CD14-positive monocyte (primary cell): ENCODE measurements at regions not wholly inside any gene's neighbourhood (a gene's known extent, or its start where the extent isn't known, plus 50 kb on each side); places are given as distances from the start of the nearest gene placed in this dataset.

Experiments used
- DNase-seq, 3 donors: peaks; one replicate each; pipeline ENCODE4 v3.0.0-alpha.2; 2011 to 2022
- H2AFZ ChIP-seq: 2 replicates; pipeline ENCODE4 v1.6.0; 2012; ENCODE audit warnings: mild to moderate bottlenecking, low read depth, low read length, inconsistent platforms; ENCODE audit not compliant: insufficient read depth, poor library complexity, severe bottlenecking
- H3K27ac ChIP-seq, 2 donors: 1 replicate in 1 of 2; 2 replicates in 1 of 2; pipeline ENCODE4 v1.5.1; 2012 to 2013; ENCODE audit warnings: low read length in 2 of 2, control low read depth in 1 of 2, inconsistent platforms in 1 of 2, low read depth in 1 of 2, mild to moderate bottlenecking in 1 of 2
- H3K27me3 ChIP-seq, 2 donors: one replicate each; pipeline versions ENCODE4 v1.6.0 to v1.6.1; 2011 to 2013; ENCODE audit warnings: low read length in 2 of 2; ENCODE audit not compliant: control insufficient read depth in 2 of 2, insufficient read depth in 2 of 2
- H3K36me3 ChIP-seq, 2 donors: replicated peaks in 1 of 2; 1 replicate in 1 of 2; 2 replicates in 1 of 2; pipeline versions ENCODE4 v1.5.1 to v1.6.1; 2012 to 2013; ENCODE audit warnings: low read length in 2 of 2, control low read depth in 1 of 2, inconsistent platforms in 1 of 2, mild to moderate bottlenecking in 1 of 2; ENCODE audit not compliant: insufficient read depth in 2 of 2, control insufficient read depth in 1 of 2
- H3K4me1 ChIP-seq, 2 donors: 1 replicate in 1 of 2; 2 replicates in 1 of 2; pipeline versions ENCODE4 v1.5.1 to v1.6.1; 2012 to 2013; ENCODE audit warnings: low read length in 2 of 2, control low read depth in 1 of 2, inconsistent platforms in 1 of 2, mild to moderate bottlenecking in 1 of 2, moderate library complexity in 1 of 2; ENCODE audit not compliant: insufficient read depth in 2 of 2, control insufficient read depth in 1 of 2
- H3K4me2 ChIP-seq: replicated peaks from 2 replicates; pipeline ENCODE3; 2012; ENCODE audit warnings: low read length, moderate library complexity, mild to moderate bottlenecking; ENCODE audit not compliant: poor library complexity, severe bottlenecking; ENCODE audit errors: extremely low read depth
- H3K4me3 ChIP-seq, 3 experiments: fragments of 200-600 bp in 1 of 3; sonication (generic) in 1 of 3; replicated peaks in 1 of 3; 1 replicate in 2 of 3; 2 replicates in 1 of 3; pipeline ENCODE4 v1.5.1; 2011 to 2013; ENCODE audit warnings: low read length in 3 of 3, mild to moderate bottlenecking in 3 of 3, control low read depth in 2 of 3, low read depth in 2 of 3, inconsistent platforms in 1 of 3, moderate library complexity in 1 of 3
- H3K79me2 ChIP-seq: 2 replicates; pipeline ENCODE4 v1.6.0; 2012; ENCODE audit warnings: mild to moderate bottlenecking, control low read depth, inconsistent platforms, low read length, moderate library complexity; ENCODE audit not compliant: insufficient read depth
- H3K9ac ChIP-seq: 2 replicates; pipeline ENCODE4 v1.6.0; 2017; ENCODE audit warnings: low read length, mild to moderate bottlenecking; ENCODE audit not compliant: insufficient read depth, poor library complexity, severe bottlenecking
- H3K9me3 ChIP-seq, 2 donors: replicated peaks in 1 of 2; 1 replicate in 1 of 2; 2 replicates in 1 of 2; pipeline versions ENCODE4 v1.5.1 to v1.6.1; 2012 to 2013; ENCODE audit warnings: low read length in 2 of 2, control low read depth in 1 of 2; ENCODE audit not compliant: control insufficient read depth in 1 of 2, insufficient read depth in 1 of 2
- H4K20me1 ChIP-seq: 2 replicates; pipeline ENCODE4 v1.6.0; 2012; ENCODE audit warnings: mild to moderate bottlenecking, low read length, control low read depth, moderate library complexity; ENCODE audit not compliant: insufficient read depth
- H3K27ac Mint-ChIP-seq, 7 donors: one replicate each; pipeline ENCODE4 v1.8.0; 2020; ENCODE audit warnings: mild to moderate bottlenecking in 7 of 7, mixed read lengths in 7 of 7, moderate library complexity in 6 of 7, inconsistent platforms in 2 of 7
- H3K27me3 Mint-ChIP-seq, 3 donors: one replicate each; pipeline ENCODE4 v1.8.0; 2021 to 2022; ENCODE audit warnings: low read depth in 3 of 3, mild to moderate bottlenecking in 3 of 3, mixed read lengths in 3 of 3, moderate library complexity in 3 of 3, inconsistent platforms in 1 of 3
- H3K36me3 Mint-ChIP-seq, 2 donors: one replicate each; pipeline ENCODE4 v1.8.0; 2020; ENCODE audit warnings: mixed read lengths in 2 of 2, inconsistent platforms in 1 of 2, mild to moderate bottlenecking in 1 of 2
- H3K4me1 Mint-ChIP-seq: one replicate; pipeline ENCODE4 v1.8.0; 2020; ENCODE audit warnings: mild to moderate bottlenecking, mixed read lengths
- H3K4me3 Mint-ChIP-seq, 2 donors: one replicate each; pipeline ENCODE4 v1.8.0; 2020; ENCODE audit warnings: mild to moderate bottlenecking in 2 of 2, mixed read lengths in 2 of 2, moderate library complexity in 1 of 2
- H3K9me3 Mint-ChIP-seq, 7 donors: one replicate each; pipeline ENCODE4 v1.8.0; 2020 to 2022; ENCODE audit warnings: mixed read lengths in 7 of 7, mild to moderate bottlenecking in 6 of 7, moderate library complexity in 6 of 7, inconsistent platforms in 2 of 7
- WGBS: methylation state at CpG from one replicate; pipeline ENCODE4 v1.1.5; 2013; ENCODE audit warnings: missing lambda C conversion rate; ENCODE audit not compliant: insufficient coverage; 5-methylcytosine and 5-hydroxymethylcytosine counted together
- intact Hi-C, 2 donors: fragments of 100-400 bp; cut with micrococcal nuclease; formaldehyde crosslinking; loops; one replicate each; pipeline versions ENCODE4 v1.15.0 to v1.15.1; 2023
- TF ChIP-seq, protein P1 (sequence below): fragments of 200-600 bp; IDR thresholded peaks from one replicate; pipeline ENCODE4 v1.8.0; 2022; ENCODE audit warnings: antibody characterized with exemption, mild to moderate bottlenecking

DNA sequence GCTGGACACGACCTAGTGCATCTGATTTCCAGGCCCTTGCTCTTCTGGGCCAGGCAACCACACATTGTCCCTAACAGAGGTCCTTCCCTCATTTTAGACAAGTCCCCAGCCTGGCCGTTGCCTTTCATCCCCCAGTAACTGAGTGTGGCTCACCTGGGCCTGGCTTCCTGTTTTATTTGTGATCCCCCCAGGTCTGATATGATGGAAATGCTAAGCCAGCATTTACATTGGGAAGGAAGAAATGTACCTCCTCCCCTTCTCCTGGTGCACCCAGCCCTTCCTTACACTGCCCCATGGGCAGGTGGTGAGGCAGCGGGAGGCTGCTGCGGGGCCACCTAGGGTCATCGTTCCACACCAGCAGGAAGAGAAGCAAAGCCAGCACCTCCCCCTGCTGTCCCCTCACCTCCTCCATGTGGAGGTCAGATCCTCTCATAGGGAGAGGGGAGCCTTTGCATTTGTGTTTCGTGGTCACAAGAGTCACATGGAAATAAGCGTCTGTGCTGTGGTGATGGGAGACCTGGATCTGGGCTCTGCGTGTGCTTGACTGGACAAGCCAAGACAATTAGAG is 108.8 kb downstream of the GLRX3 start:
- H3K9me3 Mint-ChIP-seq = peaks cover 24 to 60% (median 40%) of the 10 kb centered on the region in 7 donors

DNA sequence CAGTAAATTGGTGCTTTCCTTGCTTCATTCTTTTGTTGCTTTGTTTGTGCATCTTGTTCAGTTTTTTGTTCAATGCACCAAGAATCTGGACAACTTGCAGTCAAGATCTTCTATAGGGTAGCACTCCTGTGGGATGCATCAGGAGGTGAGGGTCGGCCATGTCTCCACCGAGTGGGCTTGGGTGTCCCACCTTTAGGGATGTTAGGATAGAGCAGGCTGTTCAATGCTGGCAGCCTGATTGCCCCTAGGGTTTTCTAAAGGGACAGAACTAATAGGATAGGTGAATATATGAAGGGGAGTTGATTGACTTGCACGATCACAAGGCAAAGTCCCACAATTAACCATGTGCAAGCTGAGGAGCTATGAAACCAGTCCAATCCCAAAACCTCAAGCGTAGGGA is 109.9 kb downstream of the GLRX3 start:
- Histone ChIP-seq H2AFZ (no peak overlapping the region), H3K4me3 (no peak overlapping the region), H4K20me1 (no peaks in the 10 kb centered on the region), H3K27me3 (peaks cover 14 to 30% of the 10 kb centered on the region in 2 donors), H3K4me1 (peaks cover 0 to 12% of the 10 kb centered on the region in 2 donors), H3K36me3 (no peaks in the 10 kb centered on the region), H3K27ac (no peak overlapping the region), H3K79me2 (no peaks in the 10 kb centered on the region), H3K9ac (no peak overlapping the region), H3K4me2 (no peak overlapping the region), H3K9me3 (peaks cover 42 to 44% of the 10 kb centered on the region in 2 donors)
- Mint-ChIP-seq H3K27me3 (peaks cover 22 to 47% (median 31%) of the 10 kb centered on the region in 3 donors), H3K4me3 (no peak overlapping the region), H3K36me3 (no peaks in the 10 kb centered on the region), H3K27ac (no peak overlapping the region), H3K4me1 (peaks cover 16% of the 10 kb centered on the region), H3K9me3 (peaks cover 22 to 55% (median 38%) of the 10 kb centered on the region in 7 donors)
- intact Hi-C loops = no loop called here
- TF ChIP-seq, protein P1, sequence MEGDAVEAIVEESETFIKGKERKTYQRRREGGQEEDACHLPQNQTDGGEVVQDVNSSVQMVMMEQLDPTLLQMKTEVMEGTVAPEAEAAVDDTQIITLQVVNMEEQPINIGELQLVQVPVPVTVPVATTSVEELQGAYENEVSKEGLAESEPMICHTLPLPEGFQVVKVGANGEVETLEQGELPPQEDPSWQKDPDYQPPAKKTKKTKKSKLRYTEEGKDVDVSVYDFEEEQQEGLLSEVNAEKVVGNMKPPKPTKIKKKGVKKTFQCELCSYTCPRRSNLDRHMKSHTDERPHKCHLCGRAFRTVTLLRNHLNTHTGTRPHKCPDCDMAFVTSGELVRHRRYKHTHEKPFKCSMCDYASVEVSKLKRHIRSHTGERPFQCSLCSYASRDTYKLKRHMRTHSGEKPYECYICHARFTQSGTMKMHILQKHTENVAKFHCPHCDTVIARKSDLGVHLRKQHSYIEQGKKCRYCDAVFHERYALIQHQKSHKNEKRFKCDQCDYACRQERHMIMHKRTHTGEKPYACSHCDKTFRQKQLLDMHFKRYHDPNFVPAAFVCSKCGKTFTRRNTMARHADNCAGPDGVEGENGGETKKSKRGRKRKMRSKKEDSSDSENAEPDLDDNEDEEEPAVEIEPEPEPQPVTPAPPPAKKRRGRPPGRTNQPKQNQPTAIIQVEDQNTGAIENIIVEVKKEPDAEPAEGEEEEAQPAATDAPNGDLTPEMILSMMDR = no peak
- DNase-seq = no peak
- 83% methylated on average over 2 of the region's 4 CpGs for WGBS

More for the DNA sequence above, 108.8 kb downstream of the GLRX3 start:
- peaks cover 14 to 35% of the 10 kb centered on the region in 2 donors for H3K27me3 ChIP-seq
- H3K4me2 ChIP-seq = no peak overlapping the region
- no peak overlapping the region for H3K27ac ChIP-seq
- intact Hi-C loops = no loop called here
- peaks cover 0 to 12% of the 10 kb centered on the region in 2 donors for H3K4me1 ChIP-seq
- DNase-seq = no peak
- H3K27ac Mint-ChIP-seq = no peak overlapping the region
- no peaks in the 10 kb centered on the region for H3K79me2 ChIP-seq
- H3K4me3 ChIP-seq = no peak overlapping the region
- peaks cover 37 to 52% of the 10 kb centered on the region in 2 donors for H3K9me3 ChIP-seq
- H3K36me3 Mint-ChIP-seq = no peaks in the 10 kb centered on the region
- TF ChIP-seq, protein P1 = no peak
- H3K4me1 Mint-ChIP-seq = peaks cover 16% of the 10 kb centered on the region
- no peaks in the 10 kb centered on the region for H3K36me3 ChIP-seq
- H2AFZ ChIP-seq = no peak overlapping the region
- 98% methylated on average over 5 of the region's 8 CpGs for WGBS
- H3K27me3 Mint-ChIP-seq = peaks cover 28 to 53% (median 35%) of the 10 kb centered on the region in 3 donors
- no peak overlapping the region for H3K4me3 Mint-ChIP-seq
- H3K9ac ChIP-seq = no peak overlapping the region
- H4K20me1 ChIP-seq = no peaks in the 10 kb centered on the region
